ENCODE measurements at regions not wholly inside any gene's neighbourhood (a gene's known extent, or its start where the extent isn't known, plus 50 kb on each side); places are given as distances from the start of the nearest gene placed in this dataset.

DNA sequence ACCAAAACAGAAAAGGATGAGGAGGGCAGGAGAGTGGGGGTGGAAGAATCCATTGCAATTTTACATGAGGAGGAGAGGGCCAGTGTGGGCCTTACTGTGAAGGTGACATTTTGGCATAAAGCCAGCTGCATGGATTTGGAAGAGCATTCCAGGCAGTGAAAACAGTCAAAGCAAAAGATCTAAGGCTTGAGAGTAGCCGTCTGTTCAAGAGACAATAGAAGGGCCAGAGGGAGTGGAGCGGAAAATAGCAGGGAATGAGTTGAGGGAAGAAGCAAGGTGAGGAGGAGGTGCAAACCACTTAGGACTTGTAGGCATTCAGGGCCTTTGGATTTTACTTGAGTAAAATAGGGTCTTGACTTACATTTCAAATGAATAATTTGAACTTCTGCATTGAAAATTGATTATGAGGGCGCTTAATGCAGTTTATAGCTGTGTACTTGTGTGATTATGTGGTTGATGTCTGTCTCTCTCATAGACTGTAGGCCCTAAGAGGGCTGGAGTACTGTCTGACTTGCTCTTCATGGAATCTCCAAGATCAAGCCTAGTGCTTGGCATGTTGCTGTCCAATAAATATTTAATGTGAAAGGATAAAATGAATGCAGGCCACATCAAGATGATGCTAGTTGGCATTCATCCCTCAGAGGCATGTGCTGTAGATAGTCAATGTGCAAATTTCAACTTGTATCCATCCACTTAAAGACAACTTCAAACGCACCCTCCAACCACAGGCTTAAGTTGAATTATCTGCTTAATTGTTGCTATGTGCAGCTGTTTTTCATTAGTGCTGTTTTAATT, 772.1 kb upstream of the RBFOX1 start:
- Histone ChIP-seq H3K4me3 (ENCODE audit: low read depth, low read length) (no peak overlapping the region), H3K9me3 (ENCODE audit: control insufficient read depth, insufficient read depth, low read depth, low read length) (no peaks in the 10 kb centered on the region), H3K36me3 (ENCODE audit: control insufficient read depth in 2 of 2, insufficient read depth in 1 of 2, low read length in 2 of 2) (no peaks in the 10 kb centered on the region), H3K4me1 (ENCODE audit: control insufficient read depth, insufficient read depth, low read length) (no peaks in the 10 kb centered on the region), H3K27ac (ENCODE audit: extremely low read depth, low read depth, low read length) (no peak overlapping the region)
- TF ChIP-seq KLF16 (tag by site-specific recombination; IDR thresholded peaks at IDR 0.05): no peak
- no peak for TF ChIP-seq HOXC10 (CRISPR knock-in tag; IDR thresholded peaks at IDR 0.05)
- no peak for TF ChIP-seq ZNF473 (tag by site-specific recombination; IDR thresholded peaks at IDR 0.05)
- TF ChIP-seq ZNF24 (tag by site-specific recombination; IDR thresholded peaks at IDR 0.05): no peak
- no peak for TF ChIP-seq ZNF335 (tag by site-specific recombination; conservative IDR thresholded peaks at IDR 0.05)
- no peak for TF ChIP-seq ZNF701 (tag by site-specific recombination; IDR thresholded peaks at IDR 0.05)
- no peak for TF ChIP-seq ATF2 (tag by site-specific recombination; IDR thresholded peaks at IDR 0.05; ENCODE audit: low read depth)
- TF ChIP-seq ZNF394 (tag by site-specific recombination; IDR thresholded peaks at IDR 0.05; ENCODE audit: borderline replicate concordance): no peak
- no peak for TF ChIP-seq ZNF561 (tag by site-specific recombination; IDR thresholded peaks at IDR 0.05; ENCODE audit: borderline replicate concordance)
- ChIA-PET CTCF (no interaction called here), POLR2A (no interaction called here)

DNA sequence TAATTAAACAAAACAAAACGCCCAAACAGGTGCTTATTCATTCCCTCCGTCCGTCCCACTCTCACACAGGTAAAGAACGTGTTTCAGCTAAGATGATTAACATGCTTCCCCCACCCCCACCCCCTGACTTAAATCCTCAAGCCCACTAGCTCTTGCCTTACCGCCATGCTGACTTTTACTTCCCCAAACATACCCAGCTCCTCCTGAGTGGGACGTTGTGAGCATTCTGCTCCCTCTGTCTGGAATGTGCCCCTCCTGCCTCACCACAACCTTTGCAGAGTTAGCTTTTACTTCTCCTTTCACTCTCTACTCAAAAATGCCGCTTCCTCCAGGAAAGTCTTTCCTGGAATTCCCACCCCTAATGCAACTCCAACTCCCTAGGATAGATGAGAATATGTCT, 774.0 kb upstream of the RBFOX1 start:
- CTCF ChIA-PET: interaction anchor here (0.6 kb wide), 1 partner anchor 50 kb away, joined by 3 read pairs; no protein-coding TSS in a partner anchor
- Histone ChIP-seq H3K27ac (ENCODE audit: extremely low read depth, low read depth, low read length) (no peak overlapping the region), H3K4me3 (ENCODE audit: low read depth, low read length) (no peak overlapping the region), H3K9me3 (ENCODE audit: control insufficient read depth, insufficient read depth, low read depth, low read length) (no peaks in the 10 kb centered on the region), H3K4me1 (ENCODE audit: control insufficient read depth, insufficient read depth, low read length) (no peaks in the 10 kb centered on the region), H3K36me3 (ENCODE audit: control insufficient read depth in 2 of 2, insufficient read depth in 1 of 2, low read length in 2 of 2) (no peaks in the 10 kb centered on the region)
- POLR2A ChIA-PET: no interaction called here
- TF ChIP-seq ZXDB (tag by site-specific recombination; IDR thresholded peaks at IDR 0.05): no peak
- no peak for TF ChIP-seq ZNF280C (tag by site-specific recombination; IDR thresholded peaks at IDR 0.05)
- TF ChIP-seq, protein P1, sequence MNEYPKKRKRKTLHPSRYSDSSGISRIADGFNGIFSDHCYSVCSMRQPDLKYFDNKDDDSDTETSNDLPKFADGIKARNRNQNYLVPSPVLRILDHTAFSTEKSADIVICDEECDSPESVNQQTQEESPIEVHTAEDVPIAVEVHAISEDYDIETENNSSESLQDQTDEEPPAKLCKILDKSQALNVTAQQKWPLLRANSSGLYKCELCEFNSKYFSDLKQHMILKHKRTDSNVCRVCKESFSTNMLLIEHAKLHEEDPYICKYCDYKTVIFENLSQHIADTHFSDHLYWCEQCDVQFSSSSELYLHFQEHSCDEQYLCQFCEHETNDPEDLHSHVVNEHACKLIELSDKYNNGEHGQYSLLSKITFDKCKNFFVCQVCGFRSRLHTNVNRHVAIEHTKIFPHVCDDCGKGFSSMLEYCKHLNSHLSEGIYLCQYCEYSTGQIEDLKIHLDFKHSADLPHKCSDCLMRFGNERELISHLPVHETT (tag by site-specific recombination; IDR thresholded peaks at IDR 0.05): no peak
- TF ChIP-seq FEZF1 (tag by site-specific recombination; IDR thresholded peaks at IDR 0.05): no peak
- TF ChIP-seq ZNF549 (tag by site-specific recombination; IDR thresholded peaks at IDR 0.05): no peak

GRCh38 chr16:6558126-6558525, 774.5 kb upstream of the RBFOX1 start:
- Histone ChIP-seq H3K4me3 (ENCODE audit: low read depth, low read length) (no peak overlapping the region), H3K9me3 (ENCODE audit: control insufficient read depth, insufficient read depth, low read depth, low read length) (no peaks in the 10 kb centered on the region), H3K27ac (ENCODE audit: extremely low read depth, low read depth, low read length) (no peak overlapping the region), H3K36me3 (ENCODE audit: control insufficient read depth in 2 of 2, insufficient read depth in 1 of 2, low read length in 2 of 2) (no peaks in the 10 kb centered on the region), H3K4me1 (ENCODE audit: control insufficient read depth, insufficient read depth, low read length) (no peaks in the 10 kb centered on the region)
- ChIA-PET CTCF (interaction anchor here (0.6 kb wide), 1 partner anchor 50 kb away, joined by 3 read pairs; no protein-coding TSS in a partner anchor), POLR2A (no interaction called here)
- TF ChIP-seq ZNF707 (tag by site-specific recombination; IDR thresholded peaks at IDR 0.05) (no peak), ZBTB20 (tag by site-specific recombination; IDR thresholded peaks at IDR 0.05) (no peak), ZNF544 (tag by site-specific recombination; IDR thresholded peaks at IDR 0.05) (no peak)
- TF ChIP-seq, protein P2, sequence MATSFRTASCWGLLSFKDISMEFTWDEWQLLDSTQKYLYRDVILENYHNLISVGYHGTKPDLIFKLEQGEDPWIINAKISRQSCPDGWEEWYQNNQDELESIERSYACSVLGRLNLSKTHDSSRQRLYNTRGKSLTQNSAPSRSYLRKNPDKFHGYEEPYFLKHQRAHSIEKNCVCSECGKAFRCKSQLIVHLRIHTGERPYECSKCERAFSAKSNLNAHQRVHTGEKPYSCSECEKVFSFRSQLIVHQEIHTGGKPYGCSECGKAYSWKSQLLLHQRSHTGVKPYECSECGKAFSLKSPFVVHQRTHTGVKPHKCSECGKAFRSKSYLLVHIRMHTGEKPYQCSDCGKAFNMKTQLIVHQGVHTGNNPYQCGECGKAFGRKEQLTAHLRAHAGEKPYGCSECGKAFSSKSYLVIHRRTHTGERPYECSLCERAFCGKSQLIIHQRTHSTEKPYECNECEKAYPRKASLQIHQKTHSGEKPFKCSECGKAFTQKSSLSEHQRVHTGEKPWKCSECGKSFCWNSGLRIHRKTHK (tag by site-specific recombination; IDR thresholded peaks at IDR 0.05): no peak
- TF ChIP-seq, protein P3, sequence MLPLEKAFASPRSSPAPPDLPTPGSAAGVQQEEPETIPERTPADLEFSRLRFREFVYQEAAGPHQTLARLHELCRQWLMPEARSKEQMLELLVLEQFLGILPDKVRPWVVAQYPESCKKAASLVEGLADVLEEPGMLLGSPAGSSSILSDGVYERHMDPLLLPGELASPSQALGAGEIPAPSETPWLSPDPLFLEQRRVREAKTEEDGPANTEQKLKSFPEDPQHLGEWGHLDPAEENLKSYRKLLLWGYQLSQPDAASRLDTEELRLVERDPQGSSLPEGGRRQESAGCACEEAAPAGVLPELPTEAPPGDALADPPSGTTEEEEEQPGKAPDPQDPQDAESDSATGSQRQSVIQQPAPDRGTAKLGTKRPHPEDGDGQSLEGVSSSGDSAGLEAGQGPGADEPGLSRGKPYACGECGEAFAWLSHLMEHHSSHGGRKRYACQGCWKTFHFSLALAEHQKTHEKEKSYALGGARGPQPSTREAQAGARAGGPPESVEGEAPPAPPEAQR (tag by site-specific recombination; IDR thresholded peaks at IDR 0.05): no peak

Data from HEK293 (cell line).